ENCODE measurements at regions not wholly inside any gene's neighbourhood (a gene's known extent, or its start where the extent isn't known, plus 50 kb on each side); places are given as distances from the start of the nearest gene placed in this dataset.

DNA sequence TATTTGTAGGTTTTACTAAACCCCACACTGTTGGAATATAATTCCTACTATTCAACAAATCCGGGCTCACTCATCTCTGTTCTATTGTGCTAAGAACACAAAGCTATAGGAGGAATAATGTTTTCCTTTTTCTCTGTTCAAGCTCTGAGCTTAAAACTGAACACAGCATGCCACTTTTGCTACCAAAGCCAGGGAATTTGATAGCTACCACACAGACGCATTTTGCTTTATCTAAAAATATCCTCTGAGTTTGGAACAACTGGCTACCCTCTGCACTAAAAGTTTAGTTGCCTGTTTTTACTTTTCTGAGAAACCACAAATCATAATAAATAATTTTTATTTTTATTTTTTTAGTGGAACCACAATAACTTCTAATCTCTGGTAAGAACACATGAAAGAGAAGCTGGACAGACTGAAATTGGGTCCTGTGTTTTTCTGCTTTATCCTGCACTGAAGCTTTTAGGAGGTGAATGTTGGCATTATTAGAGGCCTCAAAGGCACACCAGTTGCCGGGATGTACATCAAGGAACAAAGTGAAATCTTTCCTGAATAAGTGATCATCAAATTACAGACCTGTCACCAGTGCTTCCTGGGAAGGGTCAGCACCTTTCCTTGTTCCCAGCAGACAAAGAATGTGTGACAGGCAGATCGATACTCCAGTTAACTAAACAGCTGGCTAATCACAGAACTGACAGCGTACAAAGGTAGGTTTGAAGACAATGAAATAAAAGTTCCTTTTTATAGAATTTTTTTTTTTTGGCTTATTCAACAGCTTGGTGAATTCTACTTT is 523.2 kb upstream of the TENM4 start:
- Histone ChIP-seq H3K4me1 (ENCODE audit: insufficient read depth) (no peaks in the 10 kb centered on the region), H3K36me3 (replicated peaks; ENCODE audit: insufficient read depth, low read depth) (peaks cover 4% of the 10 kb centered on the region), H2AFZ (no peak overlapping the region), H3K27me3 (no peaks in the 10 kb centered on the region), H4K20me1 (ENCODE audit: insufficient read depth, poor library complexity, severe bottlenecking) (no peaks in the 10 kb centered on the region), H3K9me3 (ENCODE audit: low read depth) (no peaks in the 10 kb centered on the region), H3K9me2 (replicated peaks; ENCODE audit: insufficient read depth) (no peaks in the 10 kb centered on the region), H3K27ac (no peak overlapping the region), H3K4me3 (no peak overlapping the region), H3K4me2 (no peak overlapping the region), H3K79me2 (no peaks in the 10 kb centered on the region)
- no peak for TF ChIP-seq EZH2phosphoT487 (IDR thresholded peaks at IDR 0.05; ENCODE audit: low read depth, severe bottlenecking, unreplicated experiment)
- TF ChIP-seq, protein P1, sequence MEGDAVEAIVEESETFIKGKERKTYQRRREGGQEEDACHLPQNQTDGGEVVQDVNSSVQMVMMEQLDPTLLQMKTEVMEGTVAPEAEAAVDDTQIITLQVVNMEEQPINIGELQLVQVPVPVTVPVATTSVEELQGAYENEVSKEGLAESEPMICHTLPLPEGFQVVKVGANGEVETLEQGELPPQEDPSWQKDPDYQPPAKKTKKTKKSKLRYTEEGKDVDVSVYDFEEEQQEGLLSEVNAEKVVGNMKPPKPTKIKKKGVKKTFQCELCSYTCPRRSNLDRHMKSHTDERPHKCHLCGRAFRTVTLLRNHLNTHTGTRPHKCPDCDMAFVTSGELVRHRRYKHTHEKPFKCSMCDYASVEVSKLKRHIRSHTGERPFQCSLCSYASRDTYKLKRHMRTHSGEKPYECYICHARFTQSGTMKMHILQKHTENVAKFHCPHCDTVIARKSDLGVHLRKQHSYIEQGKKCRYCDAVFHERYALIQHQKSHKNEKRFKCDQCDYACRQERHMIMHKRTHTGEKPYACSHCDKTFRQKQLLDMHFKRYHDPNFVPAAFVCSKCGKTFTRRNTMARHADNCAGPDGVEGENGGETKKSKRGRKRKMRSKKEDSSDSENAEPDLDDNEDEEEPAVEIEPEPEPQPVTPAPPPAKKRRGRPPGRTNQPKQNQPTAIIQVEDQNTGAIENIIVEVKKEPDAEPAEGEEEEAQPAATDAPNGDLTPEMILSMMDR (IDR thresholded peaks at IDR 0.05; ENCODE audit: poor library complexity), result no peak
- TF ChIP-seq EZH2 (IDR thresholded peaks at IDR 0.05; ENCODE audit: borderline replicate concordance), result no peak
- WGBS (ENCODE audit: low lambda C conversion rate, missing lambda C conversion rate), result 67% methylated on average over 5 of the region's 5 CpGs
- no peak for DNase-seq (ENCODE audit: low spot score)

DNA sequence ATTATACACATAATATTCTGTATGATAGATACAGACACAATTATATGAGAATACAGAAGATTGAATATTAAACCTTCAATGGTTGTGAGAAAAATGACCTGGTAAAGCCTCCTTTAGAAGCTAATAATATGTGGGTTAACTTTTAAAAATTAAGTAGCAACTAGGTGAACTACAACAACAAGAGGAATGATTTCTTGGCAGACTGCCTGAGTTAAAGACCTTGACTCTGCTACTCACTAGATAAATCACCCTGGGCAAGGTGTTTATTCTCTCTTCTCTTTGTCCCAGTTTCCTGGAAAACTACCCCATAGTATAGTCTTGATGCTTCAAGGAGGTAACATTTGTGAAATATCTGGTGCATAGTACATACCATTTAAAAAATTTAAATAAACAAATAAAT is 519.6 kb upstream of the TENM4 start:
- no peaks in the 10 kb centered on the region for H3K9me3 ChIP-seq (ENCODE audit: low read depth)
- no peaks in the 10 kb centered on the region for H3K27me3 ChIP-seq
- H3K36me3 ChIP-seq (replicated peaks; ENCODE audit: insufficient read depth, low read depth), result peaks cover 4% of the 10 kb centered on the region
- no peaks in the 10 kb centered on the region for H3K4me1 ChIP-seq (ENCODE audit: insufficient read depth)
- no peaks in the 10 kb centered on the region for H3K9me2 ChIP-seq (replicated peaks; ENCODE audit: insufficient read depth)
- no peaks in the 10 kb centered on the region for H3K79me2 ChIP-seq
- H2AFZ ChIP-seq, result no peak overlapping the region
- DNase-seq (ENCODE audit: low spot score), result no peak
- H3K4me2 ChIP-seq, result no peak overlapping the region
- H3K4me3 ChIP-seq, result no peak overlapping the region
- no peak for TF ChIP-seq EZH2phosphoT487 (IDR thresholded peaks at IDR 0.05; ENCODE audit: low read depth, severe bottlenecking, unreplicated experiment)
- TF ChIP-seq EZH2 (IDR thresholded peaks at IDR 0.05; ENCODE audit: borderline replicate concordance), result no peak
- TF ChIP-seq, protein P1 (IDR thresholded peaks at IDR 0.05; ENCODE audit: poor library complexity), result no peak
- H4K20me1 ChIP-seq (ENCODE audit: insufficient read depth, poor library complexity, severe bottlenecking), result no peaks in the 10 kb centered on the region
- H3K27ac ChIP-seq, result no peak overlapping the region

DNA sequence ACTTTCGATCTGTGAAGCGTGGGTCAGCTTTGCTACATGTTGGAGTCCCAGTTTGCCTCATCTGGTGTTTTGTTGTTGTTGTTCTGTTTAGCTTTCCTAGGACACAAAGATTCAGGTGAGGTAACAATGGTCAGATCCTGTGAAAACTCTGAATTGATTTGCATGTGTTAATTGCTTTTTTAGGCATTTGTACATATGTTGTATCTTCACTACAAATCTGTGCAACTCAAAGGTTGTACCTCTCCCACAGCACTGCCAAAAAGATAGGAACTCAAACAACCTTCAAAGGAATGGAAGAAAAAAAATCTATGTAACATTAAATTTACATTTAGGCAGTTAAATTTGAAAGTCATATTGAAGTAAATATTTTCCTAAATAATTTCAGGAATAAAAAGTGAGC is 518.5 kb upstream of the TENM4 start:
- DNase-seq (ENCODE audit: low spot score), result no peak
- no peaks in the 10 kb centered on the region for H3K9me2 ChIP-seq (replicated peaks; ENCODE audit: insufficient read depth)
- no peak overlapping the region for H3K27ac ChIP-seq
- no peak overlapping the region for H2AFZ ChIP-seq
- H3K9me3 ChIP-seq (ENCODE audit: low read depth), result no peaks in the 10 kb centered on the region
- no peak overlapping the region for H3K4me3 ChIP-seq
- H3K79me2 ChIP-seq, result no peaks in the 10 kb centered on the region
- TF ChIP-seq EZH2phosphoT487 (IDR thresholded peaks at IDR 0.05; ENCODE audit: low read depth, severe bottlenecking, unreplicated experiment), result no peak
- no peak for TF ChIP-seq EZH2 (IDR thresholded peaks at IDR 0.05; ENCODE audit: borderline replicate concordance)
- TF ChIP-seq, protein P1 (IDR thresholded peaks at IDR 0.05; ENCODE audit: poor library complexity), result no peak
- H3K4me1 ChIP-seq (ENCODE audit: insufficient read depth), result no peaks in the 10 kb centered on the region
- peaks cover 4% of the 10 kb centered on the region for H3K36me3 ChIP-seq (replicated peaks; ENCODE audit: insufficient read depth, low read depth)
- H3K27me3 ChIP-seq, result no peaks in the 10 kb centered on the region
- H4K20me1 ChIP-seq (ENCODE audit: insufficient read depth, poor library complexity, severe bottlenecking), result no peaks in the 10 kb centered on the region
- no peak overlapping the region for H3K4me2 ChIP-seq
- WGBS (ENCODE audit: low lambda C conversion rate, missing lambda C conversion rate), result 74% methylated on average over 2 of the region's 2 CpGs
